ENCODE measurements at regions not wholly inside any gene's neighbourhood (a gene's known extent, or its start where the extent isn't known, plus 50 kb on each side); places are given as distances from the start of the nearest gene placed in this dataset.

- TF ChIP-seq ZFX (IDR thresholded peaks at IDR 0.05; ENCODE audit: borderline replicate concordance) (no peak), CTCF (IDR thresholded peaks at IDR 0.05) (no peak)
- no peak overlapping the region for H3K27ac ChIP-seq
Observed at GRCh38 chr17:77396610-77397009, 255.8 kb downstream of the SEC14L1 start.

GRCh38 chr17:77398274-77398673 lies 257.5 kb downstream of the SEC14L1 start:
- TF ChIP-seq ZFX (IDR thresholded peaks at IDR 0.05; ENCODE audit: borderline replicate concordance) (no peak), CTCF (IDR thresholded peaks at IDR 0.05) (no peak)
- H3K27ac ChIP-seq, result no peak overlapping the region

- no peak overlapping the region for H3K27ac ChIP-seq
Observed at GRCh38 chr17:77399319-77399957, 258.7 kb downstream of the SEC14L1 start.

GRCh38 chr17:77400445-77400870 lies 259.7 kb downstream of the SEC14L1 start:
- TF ChIP-seq CTCF (IDR thresholded peaks at IDR 0.05), result no peak
- no peak for TF ChIP-seq ZFX (IDR thresholded peaks at IDR 0.05; ENCODE audit: borderline replicate concordance)

More at GRCh38 chr17:77399319-77399957, 258.7 kb downstream of the SEC14L1 start:
- no peak for TF ChIP-seq CTCF (IDR thresholded peaks at IDR 0.05)
- TF ChIP-seq ZFX (IDR thresholded peaks at IDR 0.05; ENCODE audit: borderline replicate concordance), result no peak

GRCh38 chr17:77402159-77402731 lies 261.5 kb downstream of the SEC14L1 start:
- TF ChIP-seq CTCF (IDR thresholded peaks at IDR 0.05), result no peak
- TF ChIP-seq ZFX (IDR thresholded peaks at IDR 0.05; ENCODE audit: borderline replicate concordance), result no peak
- H3K27ac ChIP-seq, result no peak overlapping the region

More at GRCh38 chr17:77400445-77400870, 259.7 kb downstream of the SEC14L1 start:
- no peak overlapping the region for H3K27ac ChIP-seq

- H3K27ac ChIP-seq, result no peak overlapping the region
- TF ChIP-seq ZFX (IDR thresholded peaks at IDR 0.05; ENCODE audit: borderline replicate concordance) (no peak), CTCF (IDR thresholded peaks at IDR 0.05) (no peak)
Observed at GRCh38 chr17:77403854-77404253, 263.1 kb downstream of the SEC14L1 start.

DNA sequence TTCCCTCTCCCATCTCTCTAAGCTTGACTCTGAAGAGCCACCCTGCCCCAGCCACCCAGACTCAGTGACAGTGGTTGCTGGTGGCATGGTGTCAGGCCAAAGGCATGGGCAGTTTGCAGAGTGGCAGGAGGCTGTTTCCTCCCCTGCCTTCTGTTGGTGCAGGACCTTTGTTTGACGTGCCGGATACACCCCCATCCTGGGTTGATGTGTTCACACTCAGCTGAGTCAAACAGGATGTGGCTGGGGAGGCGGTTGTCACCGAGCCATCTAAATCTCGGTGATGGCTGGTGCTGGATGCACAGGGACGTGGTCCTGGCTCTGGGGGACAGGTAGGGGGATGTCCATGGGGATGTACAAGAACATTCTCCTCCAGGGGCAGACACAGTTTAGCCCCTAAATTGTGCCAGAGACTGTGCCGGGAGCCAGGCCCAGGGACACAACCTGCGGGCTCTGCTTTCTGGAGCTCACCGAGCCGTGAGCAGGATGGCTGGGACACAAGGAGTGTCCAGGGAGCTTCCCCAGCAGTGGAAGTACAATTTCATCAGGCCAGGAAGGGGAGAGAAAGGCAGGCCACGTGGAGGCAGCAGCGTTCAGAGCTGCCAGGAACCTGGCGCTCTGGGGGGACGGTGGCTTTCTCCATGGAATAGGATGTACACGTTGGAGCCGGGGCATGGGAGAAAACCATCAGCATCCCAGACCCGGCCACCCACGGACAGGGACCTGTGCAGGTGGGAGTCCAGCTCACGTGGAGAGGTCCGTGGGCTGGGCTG lies 264.2 kb downstream of the SEC14L1 start:
- no peak for TF ChIP-seq ZFX (IDR thresholded peaks at IDR 0.05; ENCODE audit: borderline replicate concordance)
- TF ChIP-seq CTCF (IDR thresholded peaks at IDR 0.05), result no peak
- H3K27ac ChIP-seq, result no peak overlapping the region

Data from 22Rv1 (cell line).